Sciatic nerve (tissue), 2 donors: ENCODE measurements at regions not wholly inside any gene's neighbourhood (a gene's known extent, or its start where the extent isn't known, plus 50 kb on each side); places are given as distances from the start of the nearest gene placed in this dataset.
"Not testable (repeated sequence)": the region's sequence is repeated elsewhere in the genome, so short reads cannot be mapped to it uniquely, and the experiment has no call there.

Experiments
- ATAC-seq: fragments of 200-7000 bp; cut with Tn5 transposase; one replicate; pipeline ENCODE4 v1.9.1; 2020; ENCODE audit warnings: mild to moderate bottlenecking, moderate library complexity
- DNase-seq: peaks from one replicate; pipeline ENCODE4 v3.0.0-alpha.2; 2020; ENCODE audit warnings: low spot score
- intact Hi-C: fragments of 100-400 bp; cut with DNase I; formaldehyde crosslinking; loops from one replicate; pipeline ENCODE4 v1.14.2; 2022
- donor health status: DM: no; HTN: no; CAD: no.
- donor health status: DM: no; HTN: no; CAD: no.

DNA sequence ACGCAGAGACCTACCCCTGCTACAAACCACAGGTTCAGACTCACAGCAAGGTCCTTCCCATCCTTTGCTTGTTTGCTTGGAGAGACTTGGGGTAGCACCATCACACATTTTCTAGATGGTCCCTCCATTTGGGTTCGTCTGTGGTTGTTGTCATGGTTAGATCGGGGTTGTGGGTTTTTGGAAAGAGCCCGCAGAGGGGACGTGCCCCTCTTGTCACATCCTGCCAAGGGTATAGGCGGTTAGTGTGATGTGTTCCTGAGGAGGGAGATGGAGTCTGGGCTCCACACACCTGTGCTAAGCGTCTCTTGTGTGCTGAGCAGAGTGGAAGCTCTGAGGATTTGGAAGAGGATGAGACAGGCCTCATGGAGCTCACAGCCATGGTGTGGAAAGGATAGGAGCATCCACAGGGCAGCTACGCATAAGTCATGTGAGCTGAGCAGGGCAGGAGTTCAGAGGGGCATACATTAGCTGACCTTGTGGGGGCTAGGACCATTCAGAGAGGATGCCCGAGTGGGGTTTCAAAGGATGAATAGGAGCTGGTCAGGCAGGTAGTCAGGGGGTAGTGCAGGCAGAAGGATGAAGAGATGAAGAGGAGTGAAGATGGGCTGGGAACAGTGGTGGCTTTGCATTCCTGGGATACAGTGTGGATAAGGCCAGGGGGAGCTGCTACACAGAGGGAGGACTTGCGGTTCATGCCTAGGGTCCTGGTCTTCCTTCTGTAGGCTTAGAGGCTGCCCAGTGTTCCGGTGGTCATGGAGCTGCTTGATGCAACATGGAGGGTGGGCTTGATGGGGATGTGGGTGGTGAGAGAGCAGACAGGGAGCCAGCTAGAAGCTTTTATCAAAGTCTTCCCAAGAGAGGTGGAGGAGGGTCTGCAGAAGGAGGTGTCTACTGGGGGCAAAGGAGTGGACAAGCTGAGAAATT lies 62.9 kb downstream of the ACKR3 start:
- DNase-seq (peak; percentile 55), ATAC-seq (no peak)
- intact Hi-C loops = no loop called here

DNA sequence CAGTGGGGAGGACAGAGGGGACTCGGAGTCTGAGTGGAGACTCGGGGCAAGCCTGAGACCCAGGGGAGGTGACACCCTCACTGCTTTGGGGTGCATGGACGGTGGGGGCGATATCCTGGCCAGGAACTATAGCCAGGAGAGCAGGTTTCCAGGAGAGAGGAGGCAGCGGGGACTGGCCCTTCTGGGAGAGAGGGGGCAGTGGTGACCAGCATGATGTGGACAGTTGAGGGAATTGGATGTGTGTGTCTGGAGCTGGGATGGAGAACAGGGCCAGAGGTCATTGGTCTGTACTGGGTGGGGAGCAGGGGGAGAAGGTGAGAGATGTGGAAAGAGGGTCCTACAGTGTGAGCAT lies 63.6 kb downstream of the ACKR3 start:
- DNase-seq (peak; percentile 49), ATAC-seq (no peak)
- intact Hi-C loops = no loop called here

DNA sequence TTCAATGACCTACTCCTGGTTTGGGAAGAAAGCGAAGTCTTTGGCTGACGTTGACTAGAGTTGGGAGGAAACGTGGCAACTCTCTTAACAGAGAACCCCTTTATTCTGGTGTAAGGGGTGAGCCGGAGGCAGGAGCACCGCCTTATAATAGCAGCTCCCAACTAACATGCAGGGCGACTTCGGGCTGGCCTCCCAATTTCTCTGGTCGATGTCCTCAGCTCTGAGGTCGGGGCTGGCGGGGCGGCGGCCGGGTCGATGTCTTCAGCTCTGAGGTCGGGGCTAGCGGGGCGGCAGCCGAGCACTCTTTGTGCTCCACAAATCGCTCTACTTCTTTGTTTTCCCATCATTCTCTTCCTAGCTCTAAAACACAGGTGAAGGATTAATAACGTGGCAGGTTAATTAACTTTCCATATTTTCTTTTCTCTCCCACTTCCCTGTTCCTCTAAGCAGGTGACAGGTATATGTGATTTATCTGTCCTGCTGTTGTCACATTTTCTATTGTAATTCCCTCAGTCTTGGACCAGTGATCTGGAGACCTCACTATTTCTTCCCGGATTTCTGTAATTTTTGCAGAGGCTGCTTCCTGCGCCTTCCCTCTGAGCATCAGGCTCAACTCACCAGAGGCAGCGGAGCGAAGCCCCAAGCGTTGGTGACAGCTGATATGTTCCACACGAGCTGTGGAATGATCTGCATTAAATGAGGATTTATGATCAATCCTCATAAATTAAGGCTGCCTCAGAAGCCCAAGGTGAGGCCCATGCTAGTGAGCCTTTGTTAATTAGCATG lies 64.3 kb downstream of the ACKR3 start:
- peak; percentile 56 for DNase-seq
- no peak for ATAC-seq
- intact Hi-C loops = no loop called here

DNA sequence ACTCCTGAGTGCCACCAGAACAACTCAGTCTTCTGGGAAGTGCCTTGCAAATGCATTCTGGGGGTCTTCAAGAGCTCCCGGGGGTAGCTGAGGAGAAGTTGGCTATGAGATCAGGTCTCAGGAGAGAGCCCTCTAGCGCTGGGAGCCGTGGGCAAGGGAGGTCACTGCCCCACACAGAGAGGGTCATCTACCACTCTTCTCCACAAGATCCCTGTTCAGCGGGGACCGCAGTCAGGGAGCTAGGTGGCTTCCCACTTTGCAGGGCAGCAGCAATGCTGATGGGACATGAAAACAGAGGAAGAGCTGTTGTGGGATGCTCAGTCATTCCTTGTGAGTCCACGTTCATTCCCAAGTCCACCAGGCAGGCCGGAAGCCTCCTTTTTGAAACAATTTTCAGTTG lies 66.6 kb downstream of the ACKR3 start:
- intact Hi-C loops = no loop called here
- DNase-seq (peak; percentile 36), ATAC-seq (no peak)

DNA sequence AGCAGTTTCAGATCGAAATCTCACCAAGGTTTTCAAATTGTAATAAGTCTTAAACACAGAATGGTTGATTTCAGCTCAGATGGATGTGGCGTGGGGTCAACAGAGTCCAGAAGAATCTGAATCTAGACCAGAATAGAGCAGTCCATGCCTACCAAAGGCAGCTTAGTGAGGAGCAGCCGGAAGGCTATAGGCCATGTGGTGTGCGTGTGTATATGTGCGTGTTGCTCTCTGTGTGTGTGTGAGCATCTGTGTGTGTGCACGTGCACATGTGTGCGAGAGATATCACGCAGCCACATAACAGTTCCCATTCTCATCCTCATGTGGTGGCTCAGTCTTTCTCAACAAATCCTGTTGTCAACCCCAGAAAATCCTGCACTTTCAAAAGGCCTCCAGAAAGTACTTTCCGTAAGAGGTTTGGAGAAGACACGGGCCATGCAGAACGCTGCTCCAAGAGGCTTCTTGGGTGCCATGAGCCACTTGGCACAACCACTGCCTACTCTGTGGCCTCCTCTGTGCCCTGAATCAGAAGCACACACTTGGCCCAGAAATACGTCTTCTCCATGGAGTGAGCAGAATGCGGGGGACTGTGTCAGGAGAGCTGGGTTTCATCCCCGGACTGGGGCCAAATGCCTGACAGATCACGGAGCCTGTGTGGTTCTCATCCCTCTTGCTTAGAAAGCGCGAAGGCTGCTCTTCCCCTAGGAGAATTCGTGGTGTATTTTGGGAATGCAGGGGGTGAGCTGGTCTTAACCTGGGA lies 67.3 kb downstream of the ACKR3 start:
- intact Hi-C loops = no loop called here
- peak; percentile 25 for DNase-seq

DNA sequence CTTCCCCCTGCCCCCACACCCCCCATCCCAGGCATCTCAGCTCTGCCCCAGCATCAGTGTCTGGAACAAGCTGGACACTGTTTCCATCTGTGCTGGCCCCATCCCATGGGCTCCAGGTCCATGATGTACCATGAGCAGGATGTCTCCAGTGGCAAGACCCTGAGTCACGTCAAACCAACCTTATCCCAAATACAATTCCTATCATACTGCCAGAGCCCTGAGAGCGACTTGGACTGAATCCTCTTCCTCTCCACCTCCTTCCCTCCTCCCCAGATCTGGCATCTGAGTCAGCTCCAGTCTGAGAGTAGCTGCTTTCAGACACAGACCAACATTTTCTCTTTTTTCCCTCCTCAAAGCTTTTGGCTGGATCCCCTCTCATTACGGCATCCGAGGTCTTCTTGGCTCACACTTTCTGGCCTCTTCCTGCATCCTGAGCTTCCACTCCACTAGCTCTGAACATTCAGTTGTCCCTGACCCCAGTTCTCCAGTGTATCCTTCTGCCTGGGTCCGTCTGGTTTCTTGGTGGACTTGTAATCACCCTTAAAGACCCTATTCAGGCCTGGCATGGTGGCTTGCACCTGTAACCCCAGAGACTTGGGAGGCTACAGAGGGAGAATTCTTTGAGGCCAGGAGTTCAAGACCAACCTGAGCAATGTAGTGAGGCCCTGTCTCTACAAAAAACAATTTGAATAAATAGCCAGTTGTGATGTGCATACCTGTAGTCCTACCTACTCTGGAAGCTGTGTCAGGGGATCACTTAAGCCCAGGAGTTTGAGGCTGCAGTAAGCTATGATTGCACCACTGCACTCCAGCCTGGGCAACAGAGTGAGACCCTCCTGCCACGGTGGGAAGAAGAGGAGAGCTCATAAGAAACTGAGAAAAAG lies 68.3 kb downstream of the ACKR3 start:
- intact Hi-C loops = no loop called here
- DNase-seq (peak; percentile 45), ATAC-seq (no peak)

More for the DNA sequence above, 67.3 kb downstream of the ACKR3 start:
- ATAC-seq = no peak

DNA sequence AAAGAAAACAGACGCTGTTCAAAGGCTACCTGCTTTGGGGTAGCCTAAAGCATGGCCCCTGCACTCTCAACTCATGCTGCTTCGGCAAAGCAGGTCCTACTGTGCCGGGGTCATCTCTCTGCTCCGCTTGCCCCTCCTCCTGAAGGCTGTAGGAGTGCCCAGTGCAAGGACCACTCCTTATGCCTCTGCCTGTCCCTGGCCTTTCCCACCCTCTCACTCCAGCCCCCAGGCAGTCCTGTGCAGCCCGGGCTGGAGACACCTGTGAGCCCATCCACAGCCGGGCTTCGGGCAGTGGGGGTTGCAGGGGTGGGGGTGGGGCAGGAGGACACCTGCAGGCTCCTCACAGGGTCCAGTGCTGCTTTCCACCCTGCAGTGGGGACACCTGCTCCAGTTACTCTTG lies 69.1 kb downstream of the ACKR3 start:
- ATAC-seq (no peak), DNase-seq (peak; percentile 45)
- intact Hi-C loops = no loop called here

DNA sequence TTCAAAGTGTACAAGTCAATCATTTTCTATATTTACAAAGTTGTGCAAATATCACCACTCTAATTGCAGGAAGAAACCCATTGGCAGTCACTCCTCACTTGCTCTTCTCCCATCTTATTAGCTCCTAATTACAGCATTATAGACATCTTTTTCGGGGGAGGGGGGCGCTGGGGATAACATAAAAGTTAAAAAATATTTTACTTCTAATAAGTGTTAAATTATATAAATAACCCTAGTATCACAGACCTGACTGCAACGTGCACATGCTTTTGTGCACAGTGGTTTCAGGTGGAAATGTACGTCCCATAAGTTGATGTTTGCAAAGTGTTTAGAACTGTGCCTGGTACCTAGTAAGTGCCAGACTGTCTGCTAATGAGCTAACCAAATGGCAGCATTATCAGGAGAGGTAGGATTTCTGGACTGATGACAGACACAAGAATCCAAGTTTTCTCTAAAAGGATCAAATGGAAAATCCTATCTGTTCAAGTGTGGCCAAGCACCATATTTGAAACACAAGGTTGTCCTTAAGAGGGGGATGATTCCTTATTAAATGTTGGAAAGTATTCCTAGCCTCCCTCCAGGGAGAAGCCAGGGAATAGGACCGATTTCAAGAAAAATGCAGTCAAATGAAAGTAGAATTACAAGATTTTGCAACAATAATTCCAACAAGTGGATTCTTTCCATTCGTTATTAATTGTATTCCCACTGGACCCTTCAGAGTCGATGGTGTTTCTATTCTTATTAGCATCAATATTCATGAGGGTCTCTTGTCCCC lies 70.0 kb downstream of the ACKR3 start:
- ATAC-seq (no peak), DNase-seq (peak; percentile 52)
- intact Hi-C loops = no loop called here

DNA sequence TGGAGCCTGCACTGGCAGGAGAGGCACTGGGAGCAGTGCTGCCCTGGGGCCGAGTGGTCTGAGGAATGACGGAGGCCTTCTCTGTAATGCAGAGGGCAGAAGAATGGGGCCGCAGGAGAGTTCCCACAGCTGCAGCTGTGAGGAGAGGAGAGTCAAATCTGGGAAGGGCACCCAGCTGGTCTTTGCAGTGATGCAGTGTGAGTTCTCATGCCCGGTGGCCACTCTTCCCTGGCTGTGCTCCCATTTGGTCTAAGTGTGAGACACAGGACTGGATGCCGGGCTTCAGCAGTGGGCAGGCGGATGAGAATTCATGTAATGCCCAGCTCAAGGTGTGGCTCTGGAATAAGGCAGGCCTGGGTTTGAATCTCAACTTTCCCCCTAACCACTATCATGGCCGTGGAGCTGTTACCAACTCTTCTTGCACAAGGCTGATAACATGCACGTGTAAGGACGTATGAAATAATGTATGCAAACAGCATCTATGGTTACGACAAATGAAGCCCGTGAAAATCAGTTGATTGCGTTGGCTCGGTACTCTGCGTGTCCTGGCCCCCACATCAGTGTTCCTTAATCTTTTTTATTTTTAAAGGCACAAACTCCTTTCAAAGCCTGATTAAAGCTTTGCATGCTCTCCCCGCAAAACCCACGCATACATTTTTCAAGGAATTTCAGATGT lies 71.6 kb downstream of the ACKR3 start:
- DNase-seq (no peak), ATAC-seq (no peak)

DNA sequence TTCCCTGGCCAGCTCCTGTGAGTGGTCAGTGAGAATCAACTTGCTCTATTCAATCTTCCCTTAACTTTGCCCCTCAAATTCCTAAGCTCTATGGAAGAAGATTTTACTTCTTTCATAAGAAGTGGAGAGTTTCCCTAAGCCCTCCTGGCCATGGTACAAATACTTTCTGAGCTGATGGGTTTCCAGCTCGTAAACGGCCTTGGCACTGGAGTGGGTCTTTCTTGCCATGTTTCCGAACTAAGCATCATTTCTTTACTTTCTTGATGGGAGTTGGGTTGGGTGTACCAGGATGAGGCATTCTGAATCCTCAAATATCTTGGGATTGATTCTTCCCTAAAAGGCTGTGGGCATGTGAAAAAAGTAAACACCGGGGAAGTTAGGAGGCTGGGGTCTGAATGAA lies 72.5 kb downstream of the ACKR3 start:
- peak; percentile 49 for ATAC-seq
- intact Hi-C loops = no loop called here
- DNase-seq = peak; percentile 59

More for the DNA sequence above, 71.6 kb downstream of the ACKR3 start:
- intact Hi-C loops = no loop called here

DNA sequence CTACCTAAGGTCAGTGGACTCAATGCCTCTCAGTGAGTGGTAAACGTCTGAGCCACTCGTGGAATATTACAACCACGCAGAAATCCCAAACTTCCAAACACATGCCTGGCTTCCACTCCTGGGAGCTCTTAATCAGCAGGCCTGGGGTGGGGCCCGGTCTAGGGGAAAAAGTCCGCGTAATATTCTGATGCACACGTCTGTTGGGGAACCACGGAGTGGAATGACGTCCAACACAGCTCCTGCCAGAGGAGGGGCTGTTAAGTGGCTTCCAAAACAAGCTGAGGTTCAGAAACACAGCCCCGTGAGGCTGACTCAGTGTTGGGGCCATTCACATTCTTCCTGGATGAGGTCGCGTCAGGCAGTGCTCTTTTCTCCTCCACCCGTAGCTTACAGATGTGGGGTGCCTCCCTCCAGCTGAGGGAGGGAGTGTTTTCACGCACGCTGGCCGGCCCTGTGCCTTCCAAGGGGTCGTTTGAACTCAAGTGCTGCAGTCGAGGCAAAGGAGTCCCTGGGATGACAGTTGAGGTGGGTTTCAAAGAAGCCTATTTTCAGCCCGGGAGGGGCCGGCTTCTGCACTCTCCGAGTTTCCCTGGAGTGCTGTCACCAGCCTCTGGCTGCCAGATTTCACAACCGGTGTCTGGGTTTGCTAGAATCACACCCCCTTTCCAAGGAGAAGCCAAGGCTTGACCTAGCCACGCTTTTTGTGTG lies 73.1 kb downstream of the ACKR3 start:
- intact Hi-C loops = no loop called here
- ATAC-seq (peak; percentile 93), DNase-seq (peak; percentile 92)

DNA sequence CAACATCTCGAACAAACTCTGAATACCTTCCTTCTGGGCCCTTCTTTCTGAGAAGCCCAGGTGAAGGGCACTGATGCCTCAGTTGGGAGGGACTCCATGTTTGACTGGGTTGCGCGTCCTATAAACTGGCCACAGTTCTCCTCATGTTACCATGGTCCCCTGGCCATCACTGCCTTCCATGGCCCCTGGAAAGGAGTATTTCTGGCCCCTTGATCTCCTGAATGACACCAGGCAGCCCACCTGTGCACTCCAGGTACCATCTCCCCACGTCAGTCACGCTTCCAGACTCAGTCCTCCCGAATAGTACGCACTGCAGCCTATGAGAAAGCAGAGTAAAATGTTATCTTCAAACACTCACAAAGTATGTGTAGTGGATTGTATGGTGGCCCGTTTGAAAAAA lies 73.9 kb downstream of the ACKR3 start:
- peak; percentile 56 for DNase-seq
- intact Hi-C loops = no loop called here
- ATAC-seq = no peak

DNA sequence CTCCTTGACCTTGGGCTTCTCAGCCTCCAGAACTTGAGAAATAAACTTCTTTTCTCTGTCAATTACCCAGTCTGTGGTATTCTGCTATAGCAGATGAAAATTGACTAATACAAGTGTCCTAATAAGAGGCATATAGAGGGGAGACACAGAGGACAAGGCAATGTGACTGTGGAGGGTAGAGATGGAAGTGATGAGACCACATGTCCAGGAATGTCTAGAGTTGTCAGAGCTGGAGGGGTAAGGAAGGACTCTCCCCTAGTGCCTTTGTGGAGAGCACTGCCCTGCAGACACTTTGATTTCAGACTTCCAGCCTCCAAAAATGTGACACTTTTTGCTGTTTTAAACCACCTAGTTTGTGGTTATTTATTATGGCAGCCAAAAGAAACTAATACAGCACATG lies 74.4 kb downstream of the ACKR3 start:
- DNase-seq (no peak), ATAC-seq (no peak)
- intact Hi-C loops = no loop called here

DNA sequence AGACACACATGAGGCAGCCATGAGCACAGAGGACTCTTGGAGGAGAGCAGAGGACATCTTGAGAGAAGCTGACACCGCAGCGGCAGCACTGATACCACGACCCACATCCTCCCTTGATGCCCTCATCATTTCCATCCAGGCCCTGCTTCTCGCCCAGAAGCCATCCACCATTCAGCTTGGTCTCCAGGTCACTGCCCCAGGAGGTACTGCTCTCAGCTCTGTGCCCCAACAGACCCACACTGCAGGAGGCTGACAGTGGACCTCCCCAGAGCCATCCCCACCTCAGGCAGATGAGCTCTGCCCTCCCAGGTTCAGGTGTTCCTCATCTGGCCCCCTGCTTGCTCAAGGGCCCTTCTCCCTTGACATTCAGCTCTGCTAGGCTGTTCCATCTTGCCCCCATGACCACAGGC lies 74.9 kb downstream of the ACKR3 start:
- intact Hi-C loops = no loop called here
- DNase-seq = peak; percentile 34
- ATAC-seq = no peak

DNA sequence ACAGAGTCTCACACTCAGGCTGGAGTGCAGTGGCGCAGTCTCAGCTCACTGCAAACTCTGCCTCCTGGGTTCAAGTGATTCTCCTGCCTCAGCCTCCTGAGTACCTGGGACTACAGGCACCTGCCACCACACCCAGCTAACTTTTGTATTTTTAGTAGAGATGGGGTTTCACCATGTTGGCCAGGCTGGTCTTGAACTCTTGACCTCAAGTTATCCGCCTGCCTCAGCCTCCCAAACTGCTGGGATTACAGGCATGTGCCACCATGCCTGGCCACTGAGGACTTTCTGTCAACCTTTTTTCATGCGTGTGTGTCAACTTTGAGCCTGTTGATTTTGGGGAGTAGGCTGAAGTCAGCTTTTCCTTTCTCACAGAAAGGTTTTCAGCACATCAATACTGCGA lies 75.5 kb downstream of the ACKR3 start:
- ATAC-seq, intact Hi-C loops, DNase-seq: not testable (repeated sequence)

DNA sequence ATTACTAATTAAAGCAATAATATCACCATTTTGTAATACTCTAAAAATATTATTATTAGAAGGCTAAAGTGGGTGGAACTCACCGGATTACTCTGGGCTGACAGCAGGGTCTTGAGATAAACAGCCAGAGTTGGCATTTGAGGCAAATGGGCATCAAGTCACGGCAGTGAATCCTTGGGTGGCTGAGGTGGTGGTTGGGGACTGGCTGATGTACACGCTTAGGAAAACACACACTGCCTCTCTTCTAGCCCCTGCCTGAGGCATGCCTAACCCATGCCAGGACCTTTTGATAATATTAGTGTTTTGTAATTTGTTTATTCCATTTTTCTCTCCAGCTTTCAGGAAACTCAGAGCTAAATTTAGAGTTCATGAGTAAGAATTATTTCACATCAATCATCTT lies 76.8 kb downstream of the ACKR3 start:
- ATAC-seq (no peak), DNase-seq (peak; percentile 36)
- intact Hi-C loops = no loop called here

DNA sequence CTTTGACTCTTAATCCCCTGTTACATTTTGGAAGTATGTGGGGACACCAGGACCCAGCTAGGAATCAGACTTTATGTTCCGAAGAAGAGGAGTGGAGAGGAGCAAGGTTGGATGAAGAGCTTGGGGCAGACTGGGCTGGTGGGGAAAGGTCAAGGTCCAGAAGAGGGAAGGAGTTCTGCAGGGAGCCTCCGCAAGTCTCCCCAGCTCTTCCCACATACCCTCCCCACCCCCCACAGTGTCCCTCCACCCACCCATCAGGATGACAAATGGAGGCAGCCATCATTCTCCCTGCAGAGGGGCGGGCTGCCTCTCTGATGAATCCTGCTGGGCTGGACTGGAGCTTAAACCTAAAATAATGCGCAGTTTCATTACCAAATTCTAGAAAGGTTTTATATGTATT lies 77.2 kb downstream of the ACKR3 start:
- DNase-seq = peak; percentile 41
- intact Hi-C loops = no loop called here
- ATAC-seq = no peak
